ENCODE measurements at regions not wholly inside any gene's neighbourhood (a gene's known extent, or its start where the extent isn't known, plus 50 kb on each side); places are given as distances from the start of the nearest gene placed in this dataset.

DNA sequence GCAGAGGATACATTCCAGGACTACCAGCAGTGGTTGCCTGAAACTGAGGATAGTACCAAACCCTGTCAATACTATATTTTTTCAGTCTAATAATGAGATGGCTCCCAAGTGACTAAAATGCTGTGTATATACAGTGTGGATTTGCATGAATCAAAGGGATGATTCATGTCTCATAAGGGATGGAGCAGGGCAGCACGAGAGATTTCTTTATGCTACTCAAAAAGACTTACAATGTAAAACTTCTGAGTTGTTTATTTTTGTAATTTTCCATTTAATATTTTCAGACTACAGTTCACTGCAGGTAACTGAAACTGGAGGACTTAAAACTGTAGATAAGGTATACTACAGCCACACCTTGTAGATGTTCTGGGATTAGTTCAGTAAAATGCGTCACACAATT lies 674.7 kb upstream of the SALL1 start:
- Mint-ChIP-seq H3K4me1 (ENCODE audit: low read depth, unreplicated experiment) (peaks cover 8% of the 10 kb centered on the region), H3K27me3 (ENCODE audit: unreplicated experiment) (no peaks in the 10 kb centered on the region), H3K4me3 (ENCODE audit: low read depth, unreplicated experiment) (no peak overlapping the region), H3K36me3 (ENCODE audit: insufficient read depth, unreplicated experiment) (no peaks in the 10 kb centered on the region), H3K9me3 (ENCODE audit: low read depth, unreplicated experiment) (peaks cover 3% of the 10 kb centered on the region), H3K27ac (ENCODE audit: unreplicated experiment) (no peak overlapping the region)
- TF ChIP-seq, protein P1, sequence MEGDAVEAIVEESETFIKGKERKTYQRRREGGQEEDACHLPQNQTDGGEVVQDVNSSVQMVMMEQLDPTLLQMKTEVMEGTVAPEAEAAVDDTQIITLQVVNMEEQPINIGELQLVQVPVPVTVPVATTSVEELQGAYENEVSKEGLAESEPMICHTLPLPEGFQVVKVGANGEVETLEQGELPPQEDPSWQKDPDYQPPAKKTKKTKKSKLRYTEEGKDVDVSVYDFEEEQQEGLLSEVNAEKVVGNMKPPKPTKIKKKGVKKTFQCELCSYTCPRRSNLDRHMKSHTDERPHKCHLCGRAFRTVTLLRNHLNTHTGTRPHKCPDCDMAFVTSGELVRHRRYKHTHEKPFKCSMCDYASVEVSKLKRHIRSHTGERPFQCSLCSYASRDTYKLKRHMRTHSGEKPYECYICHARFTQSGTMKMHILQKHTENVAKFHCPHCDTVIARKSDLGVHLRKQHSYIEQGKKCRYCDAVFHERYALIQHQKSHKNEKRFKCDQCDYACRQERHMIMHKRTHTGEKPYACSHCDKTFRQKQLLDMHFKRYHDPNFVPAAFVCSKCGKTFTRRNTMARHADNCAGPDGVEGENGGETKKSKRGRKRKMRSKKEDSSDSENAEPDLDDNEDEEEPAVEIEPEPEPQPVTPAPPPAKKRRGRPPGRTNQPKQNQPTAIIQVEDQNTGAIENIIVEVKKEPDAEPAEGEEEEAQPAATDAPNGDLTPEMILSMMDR (IDR thresholded peaks at IDR 0.05; ENCODE audit: unreplicated experiment), result no peak
- BruUV-seq (replicated peaks), result no TSS peak
- CTCF ChIA-PET, result no interaction called here
- intact Hi-C loops (cut with micrococcal nuclease; ENCODE audit: unreplicated experiment), result no loop called here
- no peak for DNase-seq

DNA sequence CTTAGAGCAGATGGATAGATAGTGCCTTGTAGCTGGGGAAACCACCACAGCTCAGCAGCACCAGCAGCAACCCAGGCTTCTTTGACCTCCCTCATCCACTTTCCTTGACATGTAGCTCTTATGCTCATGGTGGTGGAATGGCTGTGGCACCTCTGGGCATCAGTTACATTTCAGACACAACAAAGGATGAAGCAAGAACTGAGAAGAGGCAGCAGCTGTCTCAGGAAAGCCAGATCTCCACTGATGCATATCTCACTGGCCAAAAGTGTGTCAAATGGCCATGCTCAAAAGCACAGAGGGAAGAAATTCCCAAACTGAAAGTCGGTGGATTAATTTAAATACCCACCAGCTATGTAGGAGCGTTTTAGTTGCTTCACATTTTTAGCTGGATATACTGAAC lies 671.4 kb upstream of the SALL1 start:
- intact Hi-C loops (cut with micrococcal nuclease; ENCODE audit: unreplicated experiment), result no loop called here
- CTCF ChIA-PET, result no interaction called here
- Mint-ChIP-seq H3K27me3 (ENCODE audit: unreplicated experiment) (no peaks in the 10 kb centered on the region), H3K4me1 (ENCODE audit: low read depth, unreplicated experiment) (peaks cover 24% of the 10 kb centered on the region), H3K36me3 (ENCODE audit: insufficient read depth, unreplicated experiment) (no peaks in the 10 kb centered on the region), H3K4me3 (ENCODE audit: low read depth, unreplicated experiment) (no peak overlapping the region), H3K27ac (ENCODE audit: unreplicated experiment) (no peak overlapping the region), H3K9me3 (ENCODE audit: low read depth, unreplicated experiment) (no peaks in the 10 kb centered on the region)
- no TSS peak for BruUV-seq (replicated peaks)
- TF ChIP-seq, protein P1 (IDR thresholded peaks at IDR 0.05; ENCODE audit: unreplicated experiment), result no peak
- DNase-seq, result no peak

DNA sequence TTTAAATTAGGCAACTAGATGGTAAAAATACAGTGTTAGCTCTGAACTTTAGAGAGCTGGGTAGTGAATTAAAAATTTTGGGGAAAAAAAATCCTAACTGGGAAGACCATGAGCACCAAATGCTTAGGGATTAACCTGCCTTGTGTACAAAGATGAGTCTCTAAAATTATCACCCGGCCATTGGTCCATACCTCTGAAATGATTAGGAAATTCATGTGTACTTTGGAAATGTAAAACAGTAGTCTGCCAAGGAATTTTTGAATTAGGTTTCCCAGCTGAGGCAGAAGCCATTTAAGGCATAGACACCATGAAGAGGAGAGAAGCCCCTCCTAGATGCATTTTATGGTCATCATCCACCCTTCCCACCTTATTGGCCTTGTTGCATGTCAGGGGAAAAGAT lies 670.5 kb upstream of the SALL1 start:
- BruUV-seq (replicated peaks), result no TSS peak
- TF ChIP-seq, protein P1 (IDR thresholded peaks at IDR 0.05; ENCODE audit: unreplicated experiment), result no peak
- Mint-ChIP-seq H3K4me1 (ENCODE audit: low read depth, unreplicated experiment) (peaks cover 24% of the 10 kb centered on the region), H3K27me3 (ENCODE audit: unreplicated experiment) (no peaks in the 10 kb centered on the region), H3K4me3 (ENCODE audit: low read depth, unreplicated experiment) (no peak overlapping the region), H3K36me3 (ENCODE audit: insufficient read depth, unreplicated experiment) (no peaks in the 10 kb centered on the region), H3K27ac (ENCODE audit: unreplicated experiment) (no peak overlapping the region), H3K9me3 (ENCODE audit: low read depth, unreplicated experiment) (no peaks in the 10 kb centered on the region)
- intact Hi-C loops (cut with micrococcal nuclease; ENCODE audit: unreplicated experiment), result no loop called here
- CTCF ChIA-PET, result no interaction called here
- no peak for DNase-seq

DNA sequence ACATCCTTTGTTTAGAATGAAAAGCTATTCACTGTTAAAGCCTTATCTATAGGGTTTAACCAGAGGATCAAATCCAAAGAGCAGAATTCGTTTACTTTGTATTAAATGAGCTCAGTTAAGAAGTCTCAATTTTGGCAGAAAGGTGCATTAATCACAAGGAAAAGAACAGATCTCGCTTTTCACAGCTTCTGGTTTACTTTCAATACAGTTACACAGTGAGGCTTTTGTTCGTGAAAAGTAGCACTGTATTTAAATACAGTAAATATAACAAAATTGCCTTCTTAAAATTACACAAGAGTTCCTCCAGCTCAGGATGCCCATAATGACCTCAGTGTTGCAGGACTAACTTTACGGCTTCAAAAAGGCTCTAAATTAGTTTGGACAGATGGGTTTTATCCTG lies 669.1 kb upstream of the SALL1 start:
- BruUV-seq (replicated peaks), result no TSS peak
- Mint-ChIP-seq H3K4me3 (ENCODE audit: low read depth, unreplicated experiment) (no peak overlapping the region), H3K27ac (ENCODE audit: unreplicated experiment) (no peak overlapping the region), H3K36me3 (ENCODE audit: insufficient read depth, unreplicated experiment) (no peaks in the 10 kb centered on the region), H3K4me1 (ENCODE audit: low read depth, unreplicated experiment) (peaks cover 24% of the 10 kb centered on the region), H3K27me3 (ENCODE audit: unreplicated experiment) (no peaks in the 10 kb centered on the region), H3K9me3 (ENCODE audit: low read depth, unreplicated experiment) (no peaks in the 10 kb centered on the region)
- TF ChIP-seq, protein P1 (IDR thresholded peaks at IDR 0.05; ENCODE audit: unreplicated experiment), result no peak
- intact Hi-C loops (cut with micrococcal nuclease; ENCODE audit: unreplicated experiment), result no loop called here
- DNase-seq, result no peak
- CTCF ChIA-PET, result interaction anchor here (0.7 to 1.5 kb wide), 5 partner anchors 11 to 162 kb away, joined by 3 to 6 read pairs (median 3); no protein-coding TSS in a partner anchor

Measured in Calu3 (cell line).